ENCODE measurements at regions not wholly inside any gene's neighbourhood (a gene's known extent, or its start where the extent isn't known, plus 50 kb on each side); places are given as distances from the start of the nearest gene placed in this dataset.

DNA sequence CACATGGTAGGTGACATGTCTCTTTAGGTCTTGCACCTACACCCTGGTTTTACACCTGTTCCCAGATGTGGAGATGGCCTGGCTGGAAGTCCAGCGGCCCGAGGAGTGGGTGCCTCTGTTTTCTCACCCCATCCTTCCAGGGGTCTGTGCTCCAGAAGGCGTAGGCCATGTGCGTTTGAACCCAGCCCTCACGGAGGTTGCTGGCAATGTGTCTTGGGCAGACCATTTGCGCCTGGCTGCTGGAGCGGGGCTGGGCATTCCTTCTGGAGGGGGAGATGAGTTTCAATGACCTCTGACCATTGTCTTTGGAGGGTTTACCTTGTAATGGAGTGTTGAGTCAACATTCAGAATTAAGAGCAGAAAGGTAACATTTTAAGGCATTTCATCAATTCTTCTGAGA is 54.8 kb upstream of the ZNF536 start:
- H3K4me3 Mint-ChIP-seq, result no peak overlapping the region
- peaks cover 5% of the 10 kb centered on the region for H3K9me3 Mint-ChIP-seq
- CTCF ChIA-PET, result no interaction called here
- no peak for TF ChIP-seq CTCF (IDR thresholded peaks at IDR 0.05)
- no peaks in the 10 kb centered on the region for H3K27me3 Mint-ChIP-seq
- POLR2A ChIA-PET, result no interaction called here
- H3K36me3 Mint-ChIP-seq (ENCODE audit: low read depth), result no peaks in the 10 kb centered on the region
- H3K27ac Mint-ChIP-seq, result no peak overlapping the region
- DNase-seq (no peak), ATAC-seq (no peak)
- intact Hi-C loops (cut with micrococcal nuclease), result no loop called here
- H3K4me1 Mint-ChIP-seq (ENCODE audit: low read depth), result no peaks in the 10 kb centered on the region

DNA sequence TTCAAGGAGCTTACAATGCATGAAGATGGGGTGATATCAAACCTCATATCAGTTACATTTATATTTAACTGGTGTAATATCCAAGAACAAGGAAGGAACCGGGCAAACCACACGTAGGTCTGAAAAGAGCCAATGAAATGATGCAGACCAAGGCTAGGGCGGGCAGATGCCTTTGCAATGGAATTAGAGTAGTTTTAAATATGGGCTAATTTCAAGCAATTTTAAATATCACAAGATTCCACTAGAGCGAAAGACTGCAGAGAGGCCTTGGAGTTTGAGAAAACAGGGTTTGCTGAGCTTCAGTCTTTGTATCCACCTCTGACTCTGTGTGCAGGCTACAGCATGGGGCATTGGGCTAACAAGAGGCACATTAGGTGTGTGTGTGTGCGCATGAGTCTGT is 53.9 kb upstream of the ZNF536 start:
- intact Hi-C loops (cut with micrococcal nuclease), result no loop called here
- no peak for DNase-seq
- no peak overlapping the region for H3K27ac Mint-ChIP-seq
- ChIA-PET POLR2A (no interaction called here), CTCF (no interaction called here)
- H3K9me3 Mint-ChIP-seq, result peaks cover 5% of the 10 kb centered on the region
- no peak for ATAC-seq
- H3K27me3 Mint-ChIP-seq, result peaks cover 2% of the 10 kb centered on the region
- H3K36me3 Mint-ChIP-seq (ENCODE audit: low read depth), result no peaks in the 10 kb centered on the region
- H3K4me3 Mint-ChIP-seq, result no peak overlapping the region
- TF ChIP-seq CTCF (IDR thresholded peaks at IDR 0.05), result no peak
- no peaks in the 10 kb centered on the region for H3K4me1 Mint-ChIP-seq (ENCODE audit: low read depth)

DNA sequence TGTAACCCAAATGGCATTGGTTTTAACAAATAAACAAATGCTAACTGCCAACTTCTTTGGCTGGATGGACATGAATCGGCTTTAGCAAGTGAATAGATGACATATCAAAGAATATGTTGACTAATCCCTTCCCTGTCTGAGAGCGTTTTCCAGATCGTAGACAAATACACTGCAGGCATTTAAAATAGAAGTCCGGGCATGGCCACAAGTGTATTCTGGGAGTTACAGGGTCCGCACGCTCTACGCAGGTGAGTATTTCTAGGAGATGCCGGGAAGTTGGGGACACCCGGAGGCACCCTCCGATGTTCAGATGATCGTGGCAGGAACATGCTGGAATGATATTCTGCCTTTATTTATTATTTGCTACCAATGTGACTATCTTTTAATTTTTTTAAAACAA is 53.2 kb upstream of the ZNF536 start:
- H3K36me3 Mint-ChIP-seq (ENCODE audit: low read depth), result no peaks in the 10 kb centered on the region
- H3K4me3 Mint-ChIP-seq, result no peak overlapping the region
- no peak overlapping the region for H3K27ac Mint-ChIP-seq
- H3K27me3 Mint-ChIP-seq, result peaks cover 2% of the 10 kb centered on the region
- DNase-seq (no peak), ATAC-seq (no peak)
- intact Hi-C loops (cut with micrococcal nuclease), result no loop called here
- TF ChIP-seq CTCF (IDR thresholded peaks at IDR 0.05), result no peak
- peaks cover 5% of the 10 kb centered on the region for H3K9me3 Mint-ChIP-seq
- ChIA-PET CTCF (no interaction called here), POLR2A (no interaction called here)
- no peaks in the 10 kb centered on the region for H3K4me1 Mint-ChIP-seq (ENCODE audit: low read depth)

DNA sequence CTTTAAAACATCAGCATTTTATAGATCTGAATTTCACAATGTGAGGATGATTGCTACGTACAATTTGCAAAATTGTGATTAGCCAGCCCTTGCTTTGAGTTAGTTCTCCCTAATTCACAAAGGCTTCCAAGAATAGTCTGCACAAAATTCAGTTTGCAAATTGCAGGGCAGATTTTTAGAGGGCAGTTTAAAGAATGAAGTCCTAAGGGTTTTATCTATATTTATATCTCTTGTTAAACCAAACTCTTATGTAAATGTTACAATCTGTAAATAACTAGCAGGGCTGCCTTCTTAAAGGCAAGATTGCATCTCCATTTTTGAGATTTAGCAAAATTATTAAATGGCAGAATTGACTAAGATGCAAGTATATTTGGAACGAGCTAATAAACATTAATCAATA is 52.8 kb upstream of the ZNF536 start:
- Mint-ChIP-seq H3K4me1 (ENCODE audit: low read depth) (no peaks in the 10 kb centered on the region), H3K9me3 (peaks cover 6% of the 10 kb centered on the region), H3K36me3 (ENCODE audit: low read depth) (no peaks in the 10 kb centered on the region), H3K4me3 (no peak overlapping the region), H3K27ac (no peak overlapping the region), H3K27me3 (peaks cover 2% of the 10 kb centered on the region)
- ATAC-seq, result no peak
- POLR2A ChIA-PET, result no interaction called here
- CTCF ChIA-PET, result no interaction called here
- intact Hi-C loops (cut with micrococcal nuclease), result no loop called here
- DNase-seq, result no peak
- TF ChIP-seq CTCF (IDR thresholded peaks at IDR 0.05), result no peak

DNA sequence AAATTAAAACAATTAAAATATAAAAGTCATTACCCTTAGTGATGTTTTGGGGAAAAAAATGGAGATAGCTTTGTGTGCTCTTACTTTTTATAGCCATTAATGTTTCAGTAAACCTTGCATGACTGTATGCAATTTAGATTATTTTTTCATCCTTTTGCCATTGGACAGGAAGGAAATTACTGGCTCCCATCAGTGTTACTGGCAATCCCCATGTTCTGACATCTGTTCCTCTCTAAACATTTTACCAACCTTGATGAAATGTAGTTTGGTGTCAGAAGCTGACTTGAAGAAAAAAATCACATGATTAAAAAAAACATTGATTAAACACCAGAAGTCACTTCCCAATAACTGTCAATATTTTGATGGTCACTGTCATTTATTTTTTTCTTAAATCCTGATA is 52.3 kb upstream of the ZNF536 start:
- ChIA-PET POLR2A (no interaction called here), CTCF (no interaction called here)
- intact Hi-C loops (cut with micrococcal nuclease), result no loop called here

More for the DNA sequence above, 52.3 kb upstream of the ZNF536 start:
- Mint-ChIP-seq H3K4me3 (no peak overlapping the region), H3K9me3 (peaks cover 6% of the 10 kb centered on the region), H3K4me1 (ENCODE audit: low read depth) (no peaks in the 10 kb centered on the region), H3K27ac (no peak overlapping the region), H3K36me3 (ENCODE audit: low read depth) (no peaks in the 10 kb centered on the region), H3K27me3 (peaks cover 2% of the 10 kb centered on the region)
- ATAC-seq (no peak), DNase-seq (no peak)
- TF ChIP-seq CTCF (IDR thresholded peaks at IDR 0.05), result no peak
